RWPE2 (cell line): ENCODE measurements at regions not wholly inside any gene's neighbourhood (a gene's known extent, or its start where the extent isn't known, plus 50 kb on each side); places are given as distances from the start of the nearest gene placed in this dataset.

Source experiments
- ATAC-seq: fragments of 200-7000 bp; cut with Tn5 transposase; 3 replicates; pipeline ENCODE4 v1.9.1; 2021; ENCODE audit warnings: low read depth
- DNase-seq: peaks from one replicate; pipeline ENCODE4 v3.0.0-alpha.2; 2020; ENCODE audit warnings: low spot score
- H3K27ac ChIP-seq: fragments of 450-650 bp; 2 replicates; pipeline ENCODE4 v1.5.1; 2017; ENCODE audit warnings: mild to moderate bottlenecking; ENCODE audit not compliant: poor library complexity, severe bottlenecking
- H3K27me3 ChIP-seq: fragments of 250-450 bp; sonication (Bioruptor Pico); 2 replicates; pipeline ENCODE4 v1.5.1; 2021; ENCODE audit warnings: mild to moderate bottlenecking, moderate library complexity; ENCODE audit not compliant: insufficient read depth, poor library complexity, severe bottlenecking
- H3K36me3 ChIP-seq: fragments of 250-450 bp; sonication (Bioruptor Pico); 2 replicates; pipeline ENCODE4 v1.5.1; 2020; ENCODE audit warnings: low read depth, mild to moderate bottlenecking, moderate library complexity
- H3K4me1 ChIP-seq: fragments of 250-450 bp; sonication (Bioruptor Pico); 2 replicates; pipeline ENCODE4 v1.5.1; 2021; ENCODE audit warnings: mild to moderate bottlenecking, moderate library complexity; ENCODE audit not compliant: insufficient read depth, poor library complexity, severe bottlenecking
- H3K4me3 ChIP-seq: fragments of 250-450 bp; sonication (Bioruptor Pico); 2 replicates; pipeline ENCODE4 v1.5.1; 2021; ENCODE audit warnings: mild to moderate bottlenecking, moderate library complexity; ENCODE audit not compliant: severe bottlenecking
- H3K9me3 ChIP-seq: fragments of 250-450 bp; sonication (Bioruptor Pico); 2 replicates; pipeline ENCODE4 v1.5.1; 2021; ENCODE audit warnings: mild to moderate bottlenecking, moderate library complexity; ENCODE audit not compliant: severe bottlenecking
- TF ChIP-seq, protein P1 (sequence below): fragments of 450-650 bp; IDR thresholded peaks from one replicate; pipeline ENCODE4 v1.5.1; 2017; ENCODE audit warnings: mild to moderate bottlenecking, moderate library complexity; ENCODE audit not compliant: poor library complexity, severe bottlenecking

DNA sequence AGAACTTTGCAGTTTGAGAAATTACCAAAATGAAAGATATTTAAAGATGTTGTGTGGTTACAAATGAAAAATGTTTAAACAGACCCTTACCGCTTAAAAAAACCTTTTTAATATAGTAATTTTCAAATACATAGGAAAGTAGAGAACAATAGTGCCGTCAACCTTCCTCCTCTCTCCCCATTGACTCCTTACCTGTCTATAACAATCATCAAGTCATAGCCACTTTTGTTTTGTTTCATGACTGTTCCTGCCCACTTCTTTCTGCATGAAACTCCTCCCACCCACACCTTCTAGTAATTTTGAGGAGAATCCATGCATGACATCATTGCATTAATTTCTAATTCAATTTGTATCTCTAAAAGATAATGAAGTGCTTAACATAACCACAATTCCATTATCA, 76.5 kb upstream of the ATP8A1 start:
- DNase-seq (no peak), ATAC-seq (no peak)
- Histone ChIP-seq H3K9me3 (no peaks in the 10 kb centered on the region), H3K27ac (no peak overlapping the region), H3K4me1 (no peaks in the 10 kb centered on the region), H3K36me3 (no peaks in the 10 kb centered on the region), H3K4me3 (no peak overlapping the region), H3K27me3 (no peaks in the 10 kb centered on the region)
- TF ChIP-seq, protein P1, sequence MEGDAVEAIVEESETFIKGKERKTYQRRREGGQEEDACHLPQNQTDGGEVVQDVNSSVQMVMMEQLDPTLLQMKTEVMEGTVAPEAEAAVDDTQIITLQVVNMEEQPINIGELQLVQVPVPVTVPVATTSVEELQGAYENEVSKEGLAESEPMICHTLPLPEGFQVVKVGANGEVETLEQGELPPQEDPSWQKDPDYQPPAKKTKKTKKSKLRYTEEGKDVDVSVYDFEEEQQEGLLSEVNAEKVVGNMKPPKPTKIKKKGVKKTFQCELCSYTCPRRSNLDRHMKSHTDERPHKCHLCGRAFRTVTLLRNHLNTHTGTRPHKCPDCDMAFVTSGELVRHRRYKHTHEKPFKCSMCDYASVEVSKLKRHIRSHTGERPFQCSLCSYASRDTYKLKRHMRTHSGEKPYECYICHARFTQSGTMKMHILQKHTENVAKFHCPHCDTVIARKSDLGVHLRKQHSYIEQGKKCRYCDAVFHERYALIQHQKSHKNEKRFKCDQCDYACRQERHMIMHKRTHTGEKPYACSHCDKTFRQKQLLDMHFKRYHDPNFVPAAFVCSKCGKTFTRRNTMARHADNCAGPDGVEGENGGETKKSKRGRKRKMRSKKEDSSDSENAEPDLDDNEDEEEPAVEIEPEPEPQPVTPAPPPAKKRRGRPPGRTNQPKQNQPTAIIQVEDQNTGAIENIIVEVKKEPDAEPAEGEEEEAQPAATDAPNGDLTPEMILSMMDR, result no peak

DNA sequence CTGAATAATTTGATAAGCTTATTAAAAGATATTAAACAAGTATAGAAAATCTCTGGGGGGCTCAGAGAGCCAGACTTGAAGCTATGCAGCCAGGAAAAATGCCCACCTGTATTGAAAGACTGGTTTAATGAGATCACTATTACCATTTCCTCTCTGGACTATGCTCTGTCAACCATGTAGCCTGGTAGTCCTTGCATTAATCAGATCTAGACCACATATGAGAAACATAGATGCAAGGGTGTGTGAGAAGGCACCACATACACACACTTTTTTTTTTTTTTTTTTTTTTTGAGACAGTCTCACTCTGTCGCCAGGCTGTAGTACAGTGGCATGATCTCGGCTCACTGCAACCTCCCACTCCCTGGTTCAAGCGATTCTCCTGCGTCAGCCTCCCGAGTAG, 75.9 kb upstream of the ATP8A1 start:
- Histone ChIP-seq H3K36me3 (no peaks in the 10 kb centered on the region), H3K27me3 (no peaks in the 10 kb centered on the region), H3K4me1 (no peaks in the 10 kb centered on the region), H3K4me3 (no peak overlapping the region), H3K27ac (no peak overlapping the region), H3K9me3 (no peaks in the 10 kb centered on the region)
- DNase-seq, result no peak
- TF ChIP-seq, protein P1, result no peak
- ATAC-seq, result no peak

DNA sequence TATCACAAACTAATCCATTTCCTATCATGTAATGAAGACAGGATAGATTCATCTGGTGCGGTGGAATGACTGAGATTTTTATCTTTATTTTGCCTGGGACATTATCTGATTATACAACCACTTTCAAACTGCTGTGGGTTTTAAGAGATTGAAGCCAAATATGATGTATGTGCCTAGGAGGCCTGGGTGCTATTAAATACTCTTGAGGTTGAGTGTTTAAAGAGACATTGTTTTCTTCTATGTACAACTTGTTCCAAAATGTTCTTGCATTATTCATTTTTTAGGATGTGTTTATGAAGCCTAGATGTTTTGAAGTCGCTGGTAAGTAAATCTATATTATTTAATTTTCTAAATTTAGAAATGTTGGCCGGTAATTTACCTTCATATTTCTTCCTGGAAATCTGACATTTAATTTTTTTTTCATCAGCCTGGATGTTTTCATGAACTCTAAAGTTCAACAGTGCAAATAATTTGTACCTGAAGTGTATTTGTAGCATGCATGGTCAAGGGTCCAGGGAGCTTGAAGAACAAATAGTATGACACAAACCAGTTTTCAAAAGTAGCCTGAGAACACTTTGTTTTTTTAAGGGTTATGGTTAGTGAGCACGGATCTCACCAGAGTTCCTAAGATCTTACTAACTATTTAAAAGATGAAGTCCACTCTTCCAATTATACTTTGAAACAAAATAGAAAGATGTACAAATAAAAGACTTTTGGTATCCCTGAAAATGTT, 72.8 kb upstream of the ATP8A1 start:
- TF ChIP-seq, protein P1, result no peak
- ATAC-seq (no peak), DNase-seq (no peak)
- Histone ChIP-seq H3K36me3 (no peaks in the 10 kb centered on the region), H3K4me3 (no peak overlapping the region), H3K27ac (no peak overlapping the region), H3K27me3 (no peaks in the 10 kb centered on the region), H3K9me3 (no peaks in the 10 kb centered on the region), H3K4me1 (no peaks in the 10 kb centered on the region)

DNA sequence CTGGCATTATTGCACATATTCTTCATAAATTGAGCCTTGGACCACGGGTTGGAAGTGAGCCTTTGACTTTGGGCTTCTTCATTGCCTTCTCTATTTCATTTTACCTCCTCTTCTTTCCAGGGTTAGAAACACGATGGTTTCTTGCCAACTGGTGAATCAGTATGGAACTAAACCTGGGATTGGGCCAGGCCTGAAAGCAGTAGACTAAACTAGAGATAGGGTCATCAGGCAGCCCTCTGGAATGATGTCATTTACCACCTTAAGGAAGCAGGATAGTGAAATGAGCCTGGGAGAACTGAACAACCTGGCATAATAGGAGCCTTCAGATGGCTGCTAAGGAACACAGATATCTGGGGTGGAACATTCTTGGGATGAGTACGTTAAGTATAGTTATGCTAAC, 67.5 kb upstream of the ATP8A1 start:
- no peaks in the 10 kb centered on the region for H3K36me3 ChIP-seq
- ATAC-seq (no peak), DNase-seq (no peak)
- no peak overlapping the region for H3K27ac ChIP-seq
- H3K27me3 ChIP-seq, result no peaks in the 10 kb centered on the region
- no peaks in the 10 kb centered on the region for H3K9me3 ChIP-seq
- TF ChIP-seq, protein P1, result no peak
- H3K4me3 ChIP-seq, result no peak overlapping the region
- no peaks in the 10 kb centered on the region for H3K4me1 ChIP-seq

DNA sequence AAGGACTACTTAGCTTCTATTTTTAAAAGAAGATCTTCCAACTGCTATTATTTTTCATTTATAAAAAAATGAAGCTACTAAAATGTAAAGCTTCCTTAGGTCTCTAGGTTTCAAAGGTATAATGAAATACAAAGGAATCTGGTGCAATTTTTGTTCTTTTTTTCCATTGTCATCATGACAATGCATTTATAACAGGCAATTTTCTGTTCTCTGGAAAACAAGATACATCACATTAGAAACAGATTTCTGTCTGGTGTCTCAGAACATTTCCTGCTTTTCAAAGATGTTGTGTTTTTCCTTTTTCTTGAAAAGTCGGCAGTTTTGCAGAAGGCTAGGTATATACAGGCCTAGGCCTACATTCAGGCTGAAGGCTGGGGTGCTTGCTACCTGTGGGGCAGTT, 63.6 kb upstream of the ATP8A1 start:
- TF ChIP-seq, protein P1, result no peak
- ATAC-seq, result no peak
- H3K9me3 ChIP-seq, result no peaks in the 10 kb centered on the region

More for the DNA sequence above, 63.6 kb upstream of the ATP8A1 start:
- Histone ChIP-seq H3K27me3 (no peaks in the 10 kb centered on the region), H3K4me1 (no peaks in the 10 kb centered on the region), H3K4me3 (no peak overlapping the region), H3K27ac (no peak overlapping the region), H3K36me3 (no peaks in the 10 kb centered on the region)
- DNase-seq, result no peak
